Activated naive CD4-positive, alpha-beta T cell (primary cell): ENCODE measurements at regions not wholly inside any gene's neighbourhood (a gene's known extent, or its start where the extent isn't known, plus 50 kb on each side); places are given as distances from the start of the nearest gene placed in this dataset.
"Not testable (repeated sequence)": the region's sequence is repeated elsewhere in the genome, so short reads cannot be mapped to it uniquely, and the experiment has no call there.

Experiments used
- DNase-seq, 4 experiments: peaks; one replicate each; lab custom pipeline; 2025; lab: John Stamatoyannopoulos, UW

DNA sequence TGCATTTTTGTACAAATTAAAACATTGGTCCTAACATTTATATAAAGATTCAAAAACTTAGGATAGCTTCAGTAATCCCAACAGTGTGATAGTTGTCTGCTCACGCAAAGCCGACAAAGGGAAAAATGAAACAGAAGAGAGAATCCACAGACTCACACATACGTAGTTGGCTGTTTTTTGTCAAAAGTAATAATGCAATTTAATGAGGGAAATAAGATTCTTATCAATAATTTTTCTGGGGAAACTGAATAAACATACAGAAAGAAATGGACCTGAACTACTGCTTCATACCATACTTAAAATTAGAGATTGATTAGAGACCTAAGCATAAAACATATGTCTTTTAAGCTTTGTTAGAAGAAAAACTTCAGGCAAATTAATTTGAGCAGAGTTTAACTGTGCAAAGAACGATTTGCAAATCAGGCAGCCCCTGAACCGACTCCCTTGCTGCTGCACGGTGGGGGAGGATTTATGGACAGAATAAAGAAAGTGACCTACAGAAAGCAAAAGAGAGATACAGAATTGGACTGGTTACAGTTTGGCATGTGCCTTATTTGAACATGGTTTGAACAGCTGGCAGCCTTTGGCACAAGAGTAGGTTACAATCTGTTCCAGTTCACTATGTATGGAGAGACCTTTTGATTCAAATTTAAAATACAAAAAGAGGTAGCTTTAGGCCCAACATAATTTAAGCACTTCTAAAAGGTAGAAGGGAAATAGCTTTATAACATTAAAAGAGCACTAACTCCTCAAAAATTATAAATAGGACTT is 64.9 kb upstream of the CTSV start:
- not testable (repeated sequence) for DNase-seq

DNA sequence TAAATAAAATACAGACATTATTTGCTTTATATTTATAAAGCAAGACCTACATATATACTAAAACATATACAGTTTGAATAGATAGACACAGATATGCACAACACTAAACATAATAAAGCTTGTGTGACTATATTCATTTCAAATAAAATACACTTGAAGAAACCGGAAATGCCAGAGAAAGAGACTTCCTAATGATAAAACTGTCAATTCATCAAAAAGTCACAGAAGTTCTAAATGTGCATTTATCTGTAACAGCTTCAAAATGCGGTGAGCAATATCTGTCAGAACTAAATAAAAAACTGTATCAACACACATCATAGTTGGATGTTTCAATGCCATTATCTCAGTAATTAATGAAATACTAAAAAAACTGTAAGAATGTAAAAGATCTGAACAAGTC is 60.6 kb upstream of the CTSV start:
- not testable (repeated sequence) for DNase-seq

DNA sequence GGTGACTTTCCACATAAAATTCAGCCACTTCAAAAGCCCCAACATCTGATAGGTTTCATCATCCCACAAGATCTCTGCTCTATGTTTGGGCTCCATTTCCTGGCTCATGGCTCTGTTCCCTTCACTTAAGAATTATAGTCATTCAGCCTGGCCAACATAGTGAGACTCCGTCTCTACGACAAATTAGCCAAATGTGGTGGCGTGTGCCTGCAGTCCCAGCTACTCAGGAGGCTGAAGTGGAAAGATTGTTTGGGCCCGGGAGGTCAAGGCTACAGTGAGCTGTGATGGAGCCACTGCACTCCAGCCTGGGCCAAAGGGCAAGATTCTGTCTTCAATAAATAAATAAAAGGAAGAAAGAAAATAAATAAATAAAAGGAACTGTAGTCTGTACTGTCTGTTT is 57.9 kb upstream of the CTSV start:
- no peak for DNase-seq

DNA sequence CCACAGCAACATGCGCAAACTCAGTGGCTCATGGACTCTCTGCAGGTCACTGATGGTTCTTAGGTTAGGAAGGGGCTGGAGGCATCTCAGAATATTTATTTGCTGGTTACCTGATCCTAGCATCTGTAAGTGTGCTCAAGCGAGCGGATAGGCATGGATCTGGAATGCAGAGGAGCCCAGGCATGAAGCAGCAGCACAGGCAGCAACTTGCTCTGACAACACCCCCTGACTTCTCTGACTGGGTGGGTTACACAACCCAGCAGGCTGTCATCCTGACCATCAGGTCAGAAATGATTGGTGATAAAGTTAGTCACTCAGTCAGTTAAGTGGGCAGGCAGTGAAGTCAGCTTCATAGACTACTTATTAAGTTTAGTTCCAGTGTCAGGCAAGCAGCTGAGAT is 50.4 kb upstream of the CTSV start:
- DNase-seq: not testable (repeated sequence)
